SU-DHL-6 (cell line): ENCODE measurements at regions not wholly inside any gene's neighbourhood (a gene's known extent, or its start where the extent isn't known, plus 50 kb on each side); places are given as distances from the start of the nearest gene placed in this dataset.

Experiments
- H2AFZ ChIP-seq: fragments of 200-600 bp; sonication (generic); 2 replicates; pipeline ENCODE4 v1.6.1; 2014; ENCODE audit warnings: low read depth, mild to moderate bottlenecking, moderate library complexity, mixed read lengths, antibody characterized with exemption, low read length; ENCODE audit not compliant: severe bottlenecking
- H3F3A ChIP-seq: fragments of 200-600 bp; shearing (Covaris generic); 2 replicates; pipeline ENCODE4 v1.6.0; 2016; ENCODE audit warnings: antibody characterized with exemption, mild to moderate bottlenecking; ENCODE audit not compliant: insufficient read depth
- H3K27ac ChIP-seq: fragments of 200-600 bp; sonication (generic); 2 replicates; pipeline ENCODE4 v1.5.1; 2016; ENCODE audit warnings: low read depth, mild to moderate bottlenecking, low read length, moderate library complexity, mixed read lengths
- H3K27me3 ChIP-seq: fragments of 200-600 bp; sonication (generic), shearing (Covaris generic); 2 replicates; pipeline ENCODE4 v1.6.0; 2014; ENCODE audit warnings: mild to moderate bottlenecking, low read length
- H3K36me3 ChIP-seq: fragments of 200-600 bp; sonication (generic); 2 replicates; pipeline ENCODE4 v1.6.1; 2014; ENCODE audit warnings: mild to moderate bottlenecking, low read length, mixed read lengths
- H3K4me2 ChIP-seq: fragments of 300-600, 200-600 bp; shearing (Covaris generic), sonication (generic); 2 replicates; pipeline ENCODE4 v1.6.0; 2014; ENCODE audit warnings: low read length, low read depth, mild to moderate bottlenecking; ENCODE audit not compliant: poor library complexity, severe bottlenecking
- H3K4me3 ChIP-seq: fragments of 200-600 bp; sonication (generic); 2 replicates; pipeline ENCODE4 v1.5.1; 2014; ENCODE audit warnings: antibody characterized with exemption, low read length, mild to moderate bottlenecking, mixed read lengths; ENCODE audit not compliant: insufficient read depth, poor library complexity, severe bottlenecking
- H3K79me2 ChIP-seq: fragments of 200-600 bp; sonication (generic); 2 replicates; pipeline ENCODE4 v1.6.1; 2014; ENCODE audit warnings: mild to moderate bottlenecking, low read length, moderate library complexity; ENCODE audit not compliant: insufficient read depth
- H3K9ac ChIP-seq: fragments of 200-600 bp; sonication (generic); 2 replicates; pipeline ENCODE4 v1.7.0; 2014; ENCODE audit warnings: mild to moderate bottlenecking, low read length
- H3K9me2 ChIP-seq: fragments of 200-600 bp; sonication (generic); replicated peaks from 2 replicates; pipeline ENCODE4 v1.6.1; 2014; ENCODE audit warnings: low read length; ENCODE audit not compliant: insufficient read depth
- H3K9me3 ChIP-seq: fragments of 200-600 bp; sonication (generic); 2 replicates; pipeline ENCODE4 v1.6.1; 2014; ENCODE audit warnings: low read length, mixed read lengths; ENCODE audit not compliant: insufficient read depth
- H4K20me1 ChIP-seq: fragments of 200-600 bp; sonication (generic); 2 replicates; pipeline ENCODE4 v1.6.1; 2014; ENCODE audit warnings: low read depth, mild to moderate bottlenecking, antibody characterized with exemption, low read length, moderate library complexity, mixed read lengths
- CTCF ChIP-seq: fragments of 200-600 bp; sonication (generic); IDR thresholded peaks from one replicate; pipeline ENCODE4 v1.5.1; 2017; ENCODE audit warnings: antibody characterized with exemption, mild to moderate bottlenecking, low read length, moderate library complexity; ENCODE audit not compliant: insufficient read depth, poor library complexity, severe bottlenecking
- EZH2phosphoT487 ChIP-seq: fragments of 200-600 bp; sonication (generic), shearing (Covaris generic); conservative IDR thresholded peaks from 2 replicates; pipeline ENCODE4 v1.6.1; 2018; ENCODE audit warnings: mild to moderate bottlenecking, antibody characterized with exemption, low read length, moderate library complexity, mixed read lengths

- Histone ChIP-seq H3K36me3 (no peaks in the 10 kb centered on the region), H3K27me3 (no peaks in the 10 kb centered on the region), H3K27ac (no peak overlapping the region), H3K9ac (no peak overlapping the region), H3F3A (no peaks in the 10 kb centered on the region), H2AFZ (no peak overlapping the region), H3K79me2 (no peaks in the 10 kb centered on the region), H3K4me3 (no peak overlapping the region), H4K20me1 (no peaks in the 10 kb centered on the region), H3K9me3 (no peaks in the 10 kb centered on the region), H3K9me2 (no peaks in the 10 kb centered on the region), H3K4me2 (no peak overlapping the region)
- TF ChIP-seq EZH2phosphoT487 (no peak), CTCF (no peak)
Observed at GRCh38 chr7:67841896-67842295, 845.3 kb downstream of the TYW1 start.

- no peak overlapping the region for H3K4me3 ChIP-seq
- H3K27me3 ChIP-seq: no peaks in the 10 kb centered on the region
- no peaks in the 10 kb centered on the region for H4K20me1 ChIP-seq
- H3K36me3 ChIP-seq: no peaks in the 10 kb centered on the region
- no peak overlapping the region for H3K9ac ChIP-seq
- no peaks in the 10 kb centered on the region for H3K9me2 ChIP-seq
- no peaks in the 10 kb centered on the region for H3F3A ChIP-seq
- H2AFZ ChIP-seq: no peak overlapping the region
- no peak overlapping the region for H3K4me2 ChIP-seq
- no peak overlapping the region for H3K27ac ChIP-seq
- TF ChIP-seq EZH2phosphoT487: no peak
- no peak for TF ChIP-seq CTCF
- H3K9me3 ChIP-seq: no peaks in the 10 kb centered on the region
- no peaks in the 10 kb centered on the region for H3K79me2 ChIP-seq
Observed at GRCh38 chr7:67842571-67842970, 845.9 kb downstream of the TYW1 start.

GRCh38 chr7:67843001-67843565, 846.5 kb downstream of the TYW1 start:
- H3K9me3 ChIP-seq: no peaks in the 10 kb centered on the region
- no peaks in the 10 kb centered on the region for H3K36me3 ChIP-seq
- H3K9ac ChIP-seq: no peak overlapping the region
- no peak overlapping the region for H3K4me2 ChIP-seq
- TF ChIP-seq EZH2phosphoT487 (no peak), CTCF (no peak)
- no peaks in the 10 kb centered on the region for H3K9me2 ChIP-seq
- H3K27me3 ChIP-seq: no peaks in the 10 kb centered on the region
- H2AFZ ChIP-seq: no peak overlapping the region
- H4K20me1 ChIP-seq: no peaks in the 10 kb centered on the region
- H3F3A ChIP-seq: no peaks in the 10 kb centered on the region
- H3K4me3 ChIP-seq: no peak overlapping the region
- H3K27ac ChIP-seq: no peak overlapping the region
- H3K79me2 ChIP-seq: no peaks in the 10 kb centered on the region
